Nephron (organoid): ENCODE measurements at regions not wholly inside any gene's neighbourhood (a gene's known extent, or its start where the extent isn't known, plus 50 kb on each side); places are given as distances from the start of the nearest gene placed in this dataset.
A peak's percentile ranks its signal among the peaks of the same experiment; 100 is the strongest.

Experiments used
- H3K27ac Mint-ChIP-seq, 3 experiments: 2 replicates each; pipeline ENCODE4 v1.8.0; 2020; ENCODE audit warnings: mixed read lengths in 3 of 3, mild to moderate bottlenecking in 2 of 3, moderate library complexity in 1 of 3
- H3K27me3 Mint-ChIP-seq: 2 replicates; pipeline ENCODE4 v1.8.0; 2021; ENCODE audit warnings: low read depth, mild to moderate bottlenecking, moderate library complexity, mixed read lengths
- H3K36me3 Mint-ChIP-seq: 2 replicates; pipeline ENCODE4 v1.8.0; 2020; ENCODE audit warnings: low read depth, mixed read lengths
- H3K4me1 Mint-ChIP-seq: 2 replicates; pipeline ENCODE4 v1.8.0; 2020; ENCODE audit warnings: mixed read lengths
- H3K4me3 Mint-ChIP-seq, 3 experiments: 2 replicates each; pipeline ENCODE4 v1.8.0; 2020; ENCODE audit warnings: mild to moderate bottlenecking in 3 of 3, mixed read lengths in 3 of 3, moderate library complexity in 2 of 3
- H3K9me3 Mint-ChIP-seq: 2 replicates; pipeline ENCODE4 v1.8.0; 2020; ENCODE audit warnings: mixed read lengths
- CTCF ChIP-seq, 3 experiments: fragments of 200-600 bp; sonication (generic); IDR thresholded peaks; one replicate each; pipeline ENCODE4 v1.5.0; 2021; ENCODE audit warnings: antibody characterized with exemption in 3 of 3; ENCODE audit not compliant: unreplicated experiment in 3 of 3

GRCh38 chr5:106127341-106127781 is 1543.4 kb downstream of the EFNA5 start:
- H3K27me3 Mint-ChIP-seq: no peaks in the 10 kb centered on the region
- no peaks in the 10 kb centered on the region for H3K9me3 Mint-ChIP-seq
- no peak overlapping the region for H3K27ac Mint-ChIP-seq
- H3K4me1 Mint-ChIP-seq: no peaks in the 10 kb centered on the region
- no peaks in the 10 kb centered on the region for H3K36me3 Mint-ChIP-seq
- no peak for TF ChIP-seq CTCF (IDR thresholded peaks at IDR 0.05; ENCODE audit: unreplicated experiment in 3 of 3)
- no peak overlapping the region for H3K4me3 Mint-ChIP-seq

GRCh38 chr5:106121972-106122605 is 1548.6 kb downstream of the EFNA5 start:
- Mint-ChIP-seq H3K4me3 (no peak overlapping the region), H3K27me3 (no peaks in the 10 kb centered on the region), H3K9me3 (peaks cover 7% of the 10 kb centered on the region), H3K4me1 (no peaks in the 10 kb centered on the region), H3K27ac (no peak overlapping the region), H3K36me3 (no peaks in the 10 kb centered on the region)
- TF ChIP-seq CTCF (IDR thresholded peaks at IDR 0.05; ENCODE audit: unreplicated experiment in 3 of 3): peak; percentile 36 to 56 (median 47)

- Mint-ChIP-seq H3K4me1 (peaks cover under 1% of the 10 kb centered on the region), H3K27ac (no peak overlapping the region), H3K27me3 (peaks cover 6% of the 10 kb centered on the region), H3K36me3 (no peaks in the 10 kb centered on the region), H3K9me3 (peaks cover 17% of the 10 kb centered on the region), H3K4me3 (no peak overlapping the region)
- no peak for TF ChIP-seq CTCF (IDR thresholded peaks at IDR 0.05; ENCODE audit: unreplicated experiment in 3 of 3)
Measured at GRCh38 chr5:106116682-106117081, 1554.1 kb downstream of the EFNA5 start.

- H3K27me3 Mint-ChIP-seq: peaks cover 6% of the 10 kb centered on the region
Measured at GRCh38 chr5:106113922-106114321, 1556.8 kb downstream of the EFNA5 start.

GRCh38 chr5:106106384-106106783 is 1564.4 kb downstream of the EFNA5 start:
- Mint-ChIP-seq H3K4me1 (peaks cover under 1% of the 10 kb centered on the region), H3K27ac (no peak overlapping the region), H3K9me3 (no peaks in the 10 kb centered on the region), H3K36me3 (no peaks in the 10 kb centered on the region), H3K4me3 (no peak overlapping the region), H3K27me3 (no peaks in the 10 kb centered on the region)
- TF ChIP-seq CTCF (IDR thresholded peaks at IDR 0.05; ENCODE audit: unreplicated experiment in 3 of 3): no peak

More at GRCh38 chr5:106113922-106114321, 1556.8 kb downstream of the EFNA5 start:
- Mint-ChIP-seq H3K9me3 (peaks cover 13% of the 10 kb centered on the region), H3K27ac (no peak overlapping the region), H3K36me3 (no peaks in the 10 kb centered on the region), H3K4me3 (no peak overlapping the region), H3K4me1 (peaks cover 4% of the 10 kb centered on the region)
- no peak for TF ChIP-seq CTCF (IDR thresholded peaks at IDR 0.05; ENCODE audit: unreplicated experiment in 3 of 3)

- Mint-ChIP-seq H3K4me3 (no peak overlapping the region), H3K36me3 (no peaks in the 10 kb centered on the region)
Measured at GRCh38 chr5:106097340-106097739, 1573.4 kb downstream of the EFNA5 start.

More at GRCh38 chr5:106097340-106097739, 1573.4 kb downstream of the EFNA5 start:
- H3K27me3 Mint-ChIP-seq: no peaks in the 10 kb centered on the region
- H3K4me1 Mint-ChIP-seq: no peaks in the 10 kb centered on the region
- H3K9me3 Mint-ChIP-seq: peaks cover 4% of the 10 kb centered on the region
- peak overlapping the region; percentile 16 to 58 (median 18) for H3K27ac Mint-ChIP-seq
- no peak for TF ChIP-seq CTCF (IDR thresholded peaks at IDR 0.05; ENCODE audit: unreplicated experiment in 3 of 3)
